HS-27A (cell line): ENCODE measurements at regions not wholly inside any gene's neighbourhood (a gene's known extent, or its start where the extent isn't known, plus 50 kb on each side); places are given as distances from the start of the nearest gene placed in this dataset.
"Not testable (repeated sequence)": the region's sequence is repeated elsewhere in the genome, so short reads cannot be mapped to it uniquely, and the experiment has no call there.

Experiments used
- DNase-seq: peaks from one replicate; pipeline ENCODE4 v3.0.0-alpha.2; 2012; ENCODE audit warnings: low read depth, missing footprints

GRCh38 chrX:3440981-3441380, 94.5 kb upstream of the MXRA5 start:
- DNase-seq = no peak

GRCh38 chrX:3435916-3436315, 89.5 kb upstream of the MXRA5 start:
- DNase-seq = not testable (repeated sequence)

DNA sequence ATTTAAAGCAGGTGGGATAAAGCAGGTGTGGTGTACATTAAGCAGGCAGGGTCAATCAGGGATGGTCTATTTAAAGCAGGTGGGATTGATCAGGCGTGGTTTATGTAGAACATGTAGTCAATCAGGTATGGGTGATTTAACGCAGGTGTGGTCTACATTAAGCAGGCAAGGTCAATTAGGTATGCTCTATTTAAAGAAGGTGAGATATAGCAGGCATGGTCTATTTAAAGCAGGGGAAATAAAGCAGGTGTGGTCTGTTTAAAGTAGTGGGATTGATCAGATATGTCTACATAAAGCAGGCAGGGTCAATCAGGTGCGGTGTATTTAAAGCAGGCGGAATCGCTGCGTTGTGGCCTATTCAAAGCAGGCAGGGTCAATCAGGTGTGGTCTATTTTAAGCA, 88.6 kb upstream of the MXRA5 start:
- DNase-seq = no peak

DNA sequence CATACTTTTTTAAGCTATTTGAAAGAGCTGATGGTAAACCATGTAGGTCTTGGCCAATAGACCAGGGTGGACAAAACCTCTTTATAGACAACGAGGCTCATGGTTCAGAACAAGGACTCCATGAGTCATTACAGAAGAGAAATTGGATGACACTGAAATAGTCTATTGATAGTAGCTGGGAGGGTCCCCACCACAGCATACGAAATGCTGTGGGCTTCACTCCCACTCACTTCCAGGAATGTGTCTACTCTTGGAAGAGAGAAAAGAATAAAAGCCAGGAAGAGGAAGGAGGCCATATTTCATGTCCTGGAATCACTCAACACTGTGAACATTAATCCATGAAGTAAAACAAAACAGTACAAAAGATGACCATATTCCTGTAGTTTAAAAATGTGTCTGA, 82.3 kb upstream of the MXRA5 start:
- no peak for DNase-seq

DNA sequence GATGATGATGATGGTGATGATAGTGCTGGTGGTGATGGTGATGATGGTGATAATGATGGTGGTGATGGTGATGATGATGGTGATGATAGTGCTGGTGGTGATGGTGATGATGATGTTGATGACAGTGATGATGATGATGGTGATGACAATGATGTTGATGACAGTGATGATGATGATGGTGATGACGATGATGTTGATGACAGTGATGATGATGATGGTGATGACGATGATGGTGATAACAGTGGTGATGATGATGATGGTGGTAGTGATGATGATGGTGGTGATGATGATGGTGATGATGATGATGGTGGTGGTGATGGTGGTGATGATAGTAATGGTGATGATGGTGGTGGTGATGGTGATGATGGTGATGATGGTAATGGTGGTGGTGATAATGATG, 80.1 kb upstream of the MXRA5 start:
- no peak for DNase-seq

GRCh38 chrX:3425031-3425430, 78.6 kb upstream of the MXRA5 start:
- DNase-seq = no peak

GRCh38 chrX:3420316-3420715, 73.9 kb upstream of the MXRA5 start:
- no peak for DNase-seq

DNA sequence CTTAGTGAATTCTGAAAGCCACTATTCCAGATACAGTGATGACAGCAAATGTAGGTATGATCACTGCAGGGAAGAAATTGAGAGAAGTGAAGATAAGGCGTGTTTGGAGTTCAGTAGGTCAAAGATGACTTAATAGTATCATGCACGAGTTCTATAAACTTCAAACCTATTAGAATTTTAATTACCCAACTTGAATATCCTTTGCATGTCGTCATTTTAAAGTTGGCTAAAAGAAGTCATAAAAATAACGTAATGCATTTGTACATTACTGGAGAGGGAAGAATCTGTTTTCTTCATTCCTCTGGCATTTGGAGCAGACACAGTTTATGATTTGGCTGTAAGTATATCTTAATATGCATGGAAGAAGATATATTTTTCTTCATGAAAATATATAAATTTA, 68.6 kb upstream of the MXRA5 start:
- no peak for DNase-seq

GRCh38 chrX:3411626-3412025, 65.2 kb upstream of the MXRA5 start:
- not testable (repeated sequence) for DNase-seq

DNA sequence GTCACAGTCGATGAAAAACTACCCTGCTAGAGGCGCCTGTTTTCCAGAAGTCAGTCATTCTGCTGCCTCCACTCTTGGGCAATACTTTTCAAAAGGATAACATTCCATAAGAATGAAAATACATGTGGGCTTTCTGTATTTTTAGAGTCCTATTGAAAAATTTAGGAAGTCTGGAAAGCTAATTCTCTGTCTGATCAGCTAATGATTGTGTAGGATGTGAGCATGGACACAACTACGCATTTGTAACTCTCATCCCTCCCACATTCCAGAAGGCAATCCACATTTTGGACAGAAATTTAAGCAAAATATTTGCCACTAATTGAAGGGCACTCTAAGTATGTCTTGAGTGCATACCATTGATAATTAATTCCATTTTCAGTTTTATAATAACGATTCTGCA, 63.5 kb upstream of the MXRA5 start:
- DNase-seq = not testable (repeated sequence)

DNA sequence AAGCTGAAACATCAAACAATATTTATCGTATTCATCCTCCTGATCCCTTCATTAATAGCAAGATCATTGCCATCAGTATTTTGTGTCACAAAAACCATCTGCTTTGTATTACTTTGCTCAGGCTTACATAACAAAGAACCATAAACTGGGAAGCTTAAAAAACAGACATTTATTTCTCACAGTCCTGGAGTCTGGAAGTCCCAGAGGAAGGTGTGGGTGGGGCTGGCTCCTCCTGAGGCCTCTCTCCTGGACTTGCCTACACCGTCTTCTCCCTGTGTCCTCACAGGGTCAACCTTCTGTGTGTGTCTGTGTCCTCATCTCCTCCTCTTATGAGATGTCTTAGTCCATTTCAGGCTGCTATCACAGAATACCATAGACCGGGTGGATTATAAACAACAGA, 61.3 kb upstream of the MXRA5 start:
- no peak for DNase-seq

DNA sequence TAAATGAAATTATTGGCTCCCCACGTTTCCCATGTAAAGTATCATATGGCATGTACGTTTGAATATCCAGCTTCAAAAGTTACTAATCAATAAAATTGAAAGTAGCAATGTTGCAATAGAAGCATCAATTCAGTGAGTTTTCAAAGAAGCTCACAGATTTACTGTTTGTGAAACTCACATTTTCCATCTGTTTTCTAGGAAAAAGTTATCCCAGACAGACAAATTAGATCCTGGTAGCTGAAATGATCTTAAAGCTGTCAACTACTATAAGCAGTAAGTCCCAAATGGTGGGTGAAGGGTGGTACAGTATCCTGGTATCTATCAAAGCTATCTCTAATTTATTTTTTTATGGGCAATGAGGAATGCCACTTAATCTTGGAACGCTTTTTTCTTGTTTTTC, 60.7 kb upstream of the MXRA5 start:
- DNase-seq = no peak

DNA sequence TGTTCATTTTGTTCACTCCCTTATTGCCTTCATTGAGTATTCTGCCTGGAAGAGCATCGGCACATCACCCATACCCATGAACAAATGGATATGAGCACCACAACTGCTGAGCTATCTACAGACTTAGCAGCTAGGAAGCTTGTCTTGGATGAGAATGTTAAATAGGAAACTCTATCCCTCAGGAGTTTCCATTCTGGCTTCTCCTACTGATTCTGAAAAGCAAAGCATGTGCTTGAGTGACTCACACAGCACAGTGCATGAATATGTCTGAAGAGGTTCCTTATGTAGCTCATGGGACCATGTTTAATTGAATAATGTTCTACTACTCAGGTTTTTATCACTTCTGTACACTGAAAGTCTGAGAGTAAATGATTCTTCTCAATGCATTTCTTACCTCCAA, 57.3 kb upstream of the MXRA5 start:
- no peak for DNase-seq
